ENCODE measurements at regions not wholly inside any gene's neighbourhood (a gene's known extent, or its start where the extent isn't known, plus 50 kb on each side); places are given as distances from the start of the nearest gene placed in this dataset.

GRCh38 chr22:49551897-49552614 is 275.6 kb downstream of the BRD1 start:
- Histone ChIP-seq H3K4me3 (ENCODE audit: low read depth, low read length) (no peak overlapping the region), H3K27ac (ENCODE audit: insufficient read depth, low read length, poor library complexity, severe bottlenecking) (no peak overlapping the region), H3K4me1 (ENCODE audit: control insufficient read depth, insufficient read depth, low read length, poor library complexity, severe bottlenecking) (no peaks in the 10 kb centered on the region), H3K27me3 (ENCODE audit: control insufficient read depth, insufficient read depth, low read length) (no peaks in the 10 kb centered on the region), H3K36me3 (ENCODE audit: control insufficient read depth, insufficient read depth, low read length) (no peaks in the 10 kb centered on the region), H3K9me3 (ENCODE audit: control insufficient read depth in 2 of 2, low read length in 2 of 2) (peaks cover 0 to 5% of the 10 kb centered on the region in 2 experiments)
- no peak for DNase-seq
- no peak overlapping the region for H3K27ac Mint-ChIP-seq
- H3K36me3 Mint-ChIP-seq, result peaks cover 5% of the 10 kb centered on the region
- peaks cover 0 to 14% (median 2%) of the 10 kb centered on the region in 7 donors for H3K9me3 Mint-ChIP-seq
- H3K4me1 Mint-ChIP-seq, result peaks cover 0 to 5% (median 0%) of the 10 kb centered on the region in 4 donors
- no peak overlapping the region for H3K4me3 Mint-ChIP-seq
- H3K27me3 Mint-ChIP-seq, result no peaks in the 10 kb centered on the region
- ATAC-seq (ENCODE audit: low read depth in 2 of 2), result no peak

- Mint-ChIP-seq H3K4me3 (no peak overlapping the region), H3K36me3 (peaks cover 5% of the 10 kb centered on the region), H3K9me3 (peaks cover 0 to 9% (median 0%) of the 10 kb centered on the region in 7 donors), H3K27ac (no peak overlapping the region), H3K4me1 (peaks cover 0 to under 1% (median 0%) of the 10 kb centered on the region in 4 donors), H3K27me3 (no peaks in the 10 kb centered on the region)
- Histone ChIP-seq H3K27me3 (ENCODE audit: control insufficient read depth, insufficient read depth, low read length) (no peaks in the 10 kb centered on the region), H3K4me3 (ENCODE audit: low read depth, low read length) (no peak overlapping the region), H3K36me3 (ENCODE audit: control insufficient read depth, insufficient read depth, low read length) (no peaks in the 10 kb centered on the region), H3K27ac (ENCODE audit: insufficient read depth, low read length, poor library complexity, severe bottlenecking) (no peak overlapping the region), H3K9me3 (ENCODE audit: control insufficient read depth in 2 of 2, low read length in 2 of 2) (peaks cover 0 to 5% of the 10 kb centered on the region in 2 experiments), H3K4me1 (ENCODE audit: control insufficient read depth, insufficient read depth, low read length, poor library complexity, severe bottlenecking) (no peaks in the 10 kb centered on the region)
- ATAC-seq (ENCODE audit: low read depth in 2 of 2), result no peak
- DNase-seq, result no peak
These were observed 276.2 kb downstream of the BRD1 start for GRCh38 chr22:49551446-49551845.

DNA sequence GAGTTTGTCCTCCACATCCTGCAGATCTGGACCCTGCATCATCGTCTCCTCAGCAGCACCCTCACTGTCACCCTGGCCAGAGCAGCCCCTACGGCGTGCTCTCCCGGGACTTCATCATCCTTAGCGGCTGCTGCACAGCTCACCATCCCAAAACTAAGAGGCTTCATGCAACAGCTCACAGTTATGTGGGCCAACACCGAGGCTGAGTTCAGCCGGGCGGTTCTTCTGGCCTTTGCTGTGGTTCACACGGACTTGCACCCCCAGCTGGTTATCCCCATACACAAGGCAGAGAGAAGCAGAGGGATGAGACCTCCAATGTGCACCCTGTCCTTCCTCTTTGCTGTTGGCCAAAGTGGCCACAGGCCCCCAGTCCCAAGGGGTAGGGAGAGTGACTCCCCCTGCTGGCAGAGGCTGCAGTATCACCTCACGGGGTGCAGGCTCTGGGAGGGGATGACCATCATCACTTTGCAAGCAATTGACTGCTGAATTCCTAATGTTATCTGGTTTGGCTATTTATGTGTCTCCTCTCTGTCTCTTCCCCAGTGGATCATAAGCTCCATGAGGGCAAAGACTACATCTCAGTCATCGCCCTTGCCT is 276.8 kb downstream of the BRD1 start:
- Mint-ChIP-seq H3K27ac (peak overlapping the region in 1 of 3 donors; percentile 48), H3K9me3 (peaks cover 0 to 9% (median 0%) of the 10 kb centered on the region in 7 donors), H3K4me1 (no peaks in the 10 kb centered on the region), H3K4me3 (no peak overlapping the region), H3K27me3 (no peaks in the 10 kb centered on the region), H3K36me3 (peaks cover 5% of the 10 kb centered on the region)
- H3K9me3 ChIP-seq (ENCODE audit: control insufficient read depth in 2 of 2, low read length in 2 of 2), result peaks cover 0 to 5% of the 10 kb centered on the region in 2 experiments
- H3K27me3 ChIP-seq (ENCODE audit: control insufficient read depth, insufficient read depth, low read length), result no peaks in the 10 kb centered on the region
- no peak for ATAC-seq (ENCODE audit: low read depth in 2 of 2)
- DNase-seq, result no peak
- H3K27ac ChIP-seq (ENCODE audit: insufficient read depth, low read length, poor library complexity, severe bottlenecking), result no peak overlapping the region
- no peak overlapping the region for H3K4me3 ChIP-seq (ENCODE audit: low read depth, low read length)
- no peaks in the 10 kb centered on the region for H3K4me1 ChIP-seq (ENCODE audit: control insufficient read depth, insufficient read depth, low read length, poor library complexity, severe bottlenecking)
- H3K36me3 ChIP-seq (ENCODE audit: control insufficient read depth, insufficient read depth, low read length), result no peaks in the 10 kb centered on the region

DNA sequence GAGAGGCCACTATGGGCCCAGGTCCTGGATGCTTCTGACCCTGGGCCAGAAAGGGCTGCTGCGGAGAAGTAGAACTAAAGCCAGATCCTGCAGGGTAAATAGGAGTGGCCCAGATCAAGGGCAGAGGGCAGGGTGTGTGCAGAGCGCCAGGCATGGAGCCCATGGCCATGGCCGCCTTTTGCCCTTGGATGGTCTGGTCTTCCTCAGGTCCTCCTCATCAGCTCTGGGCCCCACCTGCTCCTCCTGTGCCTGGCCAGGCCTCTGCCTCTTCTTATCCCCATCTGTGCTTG is 277.6 kb downstream of the BRD1 start:
- H3K36me3 Mint-ChIP-seq, result peaks cover 5% of the 10 kb centered on the region
- peaks cover 0 to 9% (median 0%) of the 10 kb centered on the region in 7 donors for H3K9me3 Mint-ChIP-seq
- Histone ChIP-seq H3K27ac (ENCODE audit: insufficient read depth, low read length, poor library complexity, severe bottlenecking) (no peak overlapping the region), H3K36me3 (ENCODE audit: control insufficient read depth, insufficient read depth, low read length) (no peaks in the 10 kb centered on the region), H3K4me1 (ENCODE audit: control insufficient read depth, insufficient read depth, low read length, poor library complexity, severe bottlenecking) (no peaks in the 10 kb centered on the region), H3K9me3 (ENCODE audit: control insufficient read depth in 2 of 2, low read length in 2 of 2) (peaks cover 0 to 5% of the 10 kb centered on the region in 2 experiments), H3K27me3 (ENCODE audit: control insufficient read depth, insufficient read depth, low read length) (no peaks in the 10 kb centered on the region), H3K4me3 (ENCODE audit: low read depth, low read length) (no peak overlapping the region)
- DNase-seq, result no peak
- no peaks in the 10 kb centered on the region for H3K27me3 Mint-ChIP-seq
- H3K27ac Mint-ChIP-seq, result no peak overlapping the region
- H3K4me1 Mint-ChIP-seq, result no peaks in the 10 kb centered on the region
- H3K4me3 Mint-ChIP-seq, result no peak overlapping the region
- no peak for ATAC-seq (ENCODE audit: low read depth in 2 of 2)

DNA sequence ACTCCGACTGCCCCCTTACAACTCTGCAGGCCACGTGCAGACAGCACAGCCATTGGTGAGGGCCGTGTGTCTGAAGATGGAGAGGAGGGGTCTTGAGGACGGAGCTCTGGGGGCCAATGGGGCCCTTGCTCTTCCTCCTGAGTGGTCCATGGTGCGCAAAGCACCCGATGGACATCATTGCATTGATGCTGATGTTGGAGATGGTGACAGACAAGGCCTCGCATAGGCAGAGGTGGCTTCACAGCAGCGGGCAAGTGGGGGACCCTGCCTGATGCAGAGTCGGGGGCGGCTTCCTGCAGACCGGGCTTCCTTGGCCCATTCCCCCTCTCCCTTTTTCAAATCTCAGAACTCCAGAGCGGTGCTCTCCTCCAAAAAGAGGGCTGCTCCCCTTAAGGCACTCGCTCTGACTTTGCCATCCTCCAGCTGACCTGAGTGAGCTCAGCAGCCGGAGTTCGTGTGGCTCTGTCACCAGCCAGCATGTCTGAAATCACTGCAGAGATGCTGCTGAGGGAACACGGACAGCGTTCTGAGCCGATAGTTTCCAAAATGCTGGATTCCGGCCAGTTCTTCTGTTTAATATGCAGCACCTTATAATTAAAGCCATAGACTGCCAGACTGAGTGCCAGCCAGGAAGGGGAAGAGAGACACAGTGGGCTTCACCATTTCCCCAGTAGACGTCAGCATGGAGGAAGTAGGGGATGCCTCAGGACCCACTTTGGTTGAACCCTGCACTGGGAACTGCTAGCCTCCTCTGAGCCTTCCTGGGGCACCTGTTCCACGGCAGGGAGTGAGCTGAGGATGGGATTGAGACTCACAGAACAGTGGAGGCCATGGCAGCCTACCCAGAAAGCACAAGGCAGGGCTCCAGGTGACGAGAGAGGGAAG is 278.2 kb downstream of the BRD1 start:
- Mint-ChIP-seq H3K27ac (no peak overlapping the region), H3K27me3 (no peaks in the 10 kb centered on the region), H3K36me3 (peaks cover 5% of the 10 kb centered on the region), H3K4me3 (peak overlapping the region in 1 of 4 donors; percentile 32), H3K4me1 (peaks cover 0 to 2% (median 0%) of the 10 kb centered on the region in 4 donors), H3K9me3 (peaks cover 0 to 9% (median 0%) of the 10 kb centered on the region in 7 donors)
- DNase-seq, result no peak
- Histone ChIP-seq H3K27ac (ENCODE audit: insufficient read depth, low read length, poor library complexity, severe bottlenecking) (no peak overlapping the region), H3K27me3 (ENCODE audit: control insufficient read depth, insufficient read depth, low read length) (no peaks in the 10 kb centered on the region), H3K36me3 (ENCODE audit: control insufficient read depth, insufficient read depth, low read length) (no peaks in the 10 kb centered on the region), H3K4me1 (ENCODE audit: control insufficient read depth, insufficient read depth, low read length, poor library complexity, severe bottlenecking) (no peaks in the 10 kb centered on the region), H3K4me3 (ENCODE audit: low read depth, low read length) (no peak overlapping the region), H3K9me3 (ENCODE audit: control insufficient read depth in 2 of 2, low read length in 2 of 2) (peaks cover 0 to 5% of the 10 kb centered on the region in 2 experiments)
- no peak for ATAC-seq (ENCODE audit: low read depth in 2 of 2)

- Mint-ChIP-seq H3K9me3 (peaks cover 0 to 9% (median 0%) of the 10 kb centered on the region in 7 donors), H3K4me1 (peaks cover 0 to 4% (median 0%) of the 10 kb centered on the region in 4 donors), H3K27me3 (no peaks in the 10 kb centered on the region), H3K4me3 (no peak overlapping the region), H3K36me3 (peaks cover 5% of the 10 kb centered on the region), H3K27ac (no peak overlapping the region)
- H3K9me3 ChIP-seq (ENCODE audit: control insufficient read depth in 2 of 2, low read length in 2 of 2), result peaks cover 0 to 5% of the 10 kb centered on the region in 2 experiments
- H3K36me3 ChIP-seq (ENCODE audit: control insufficient read depth, insufficient read depth, low read length), result no peaks in the 10 kb centered on the region
- H3K4me3 ChIP-seq (ENCODE audit: low read depth, low read length), result no peak overlapping the region
- no peaks in the 10 kb centered on the region for H3K4me1 ChIP-seq (ENCODE audit: control insufficient read depth, insufficient read depth, low read length, poor library complexity, severe bottlenecking)
- no peak for DNase-seq
- H3K27me3 ChIP-seq (ENCODE audit: control insufficient read depth, insufficient read depth, low read length), result no peaks in the 10 kb centered on the region
- H3K27ac ChIP-seq (ENCODE audit: insufficient read depth, low read length, poor library complexity, severe bottlenecking), result no peak overlapping the region
- no peak for ATAC-seq (ENCODE audit: low read depth in 2 of 2)
These were observed 279.1 kb downstream of the BRD1 start for GRCh38 chr22:49548356-49549202.

DNA sequence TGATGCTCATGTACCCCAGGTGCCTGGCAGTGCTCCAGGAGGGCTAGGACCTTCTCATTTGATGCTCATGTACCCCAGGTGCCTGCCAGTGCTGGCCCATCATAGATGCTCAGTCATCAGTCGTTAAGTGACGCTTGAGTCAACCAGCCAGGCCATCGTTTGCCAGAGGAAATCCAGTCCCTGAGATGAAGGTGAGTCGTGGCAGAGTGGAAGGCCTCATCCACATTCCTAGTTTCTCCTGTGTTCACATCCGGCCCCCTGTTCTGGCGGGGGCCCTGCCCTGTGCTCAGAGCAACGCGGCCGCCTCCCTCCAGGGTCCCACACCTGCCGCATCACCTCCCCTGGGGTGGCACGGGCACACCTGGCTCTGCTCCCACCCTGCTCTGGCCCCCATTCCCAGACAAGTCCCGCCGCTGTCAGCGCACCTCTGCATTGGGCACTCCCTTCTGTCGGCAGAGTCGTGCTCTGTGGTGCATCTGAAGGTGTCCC is 279.9 kb downstream of the BRD1 start:
- Mint-ChIP-seq H3K9me3 (peaks cover 0 to 9% (median 0%) of the 10 kb centered on the region in 7 donors), H3K27me3 (no peaks in the 10 kb centered on the region), H3K27ac (no peak overlapping the region), H3K36me3 (peaks cover 5% of the 10 kb centered on the region), H3K4me3 (no peak overlapping the region), H3K4me1 (peaks cover 0 to 4% (median 0%) of the 10 kb centered on the region in 4 donors)
- Histone ChIP-seq H3K4me3 (ENCODE audit: low read depth, low read length) (no peak overlapping the region), H3K4me1 (ENCODE audit: control insufficient read depth, insufficient read depth, low read length, poor library complexity, severe bottlenecking) (no peaks in the 10 kb centered on the region), H3K9me3 (ENCODE audit: control insufficient read depth in 2 of 2, low read length in 2 of 2) (peaks cover 0 to 5% of the 10 kb centered on the region in 2 experiments), H3K27ac (ENCODE audit: insufficient read depth, low read length, poor library complexity, severe bottlenecking) (no peak overlapping the region), H3K27me3 (ENCODE audit: control insufficient read depth, insufficient read depth, low read length) (no peaks in the 10 kb centered on the region), H3K36me3 (ENCODE audit: control insufficient read depth, insufficient read depth, low read length) (no peaks in the 10 kb centered on the region)
- no peak for DNase-seq
- ATAC-seq (ENCODE audit: low read depth in 2 of 2), result no peak
